H4 (cell line): ENCODE measurements at regions not wholly inside any gene's neighbourhood (a gene's known extent, or its start where the extent isn't known, plus 50 kb on each side); places are given as distances from the start of the nearest gene placed in this dataset.

Experiments
- DNase-seq: peaks from one replicate; pipeline ENCODE4 v3.0.0-alpha.2; 2015; ENCODE audit warnings: low spot score

DNA sequence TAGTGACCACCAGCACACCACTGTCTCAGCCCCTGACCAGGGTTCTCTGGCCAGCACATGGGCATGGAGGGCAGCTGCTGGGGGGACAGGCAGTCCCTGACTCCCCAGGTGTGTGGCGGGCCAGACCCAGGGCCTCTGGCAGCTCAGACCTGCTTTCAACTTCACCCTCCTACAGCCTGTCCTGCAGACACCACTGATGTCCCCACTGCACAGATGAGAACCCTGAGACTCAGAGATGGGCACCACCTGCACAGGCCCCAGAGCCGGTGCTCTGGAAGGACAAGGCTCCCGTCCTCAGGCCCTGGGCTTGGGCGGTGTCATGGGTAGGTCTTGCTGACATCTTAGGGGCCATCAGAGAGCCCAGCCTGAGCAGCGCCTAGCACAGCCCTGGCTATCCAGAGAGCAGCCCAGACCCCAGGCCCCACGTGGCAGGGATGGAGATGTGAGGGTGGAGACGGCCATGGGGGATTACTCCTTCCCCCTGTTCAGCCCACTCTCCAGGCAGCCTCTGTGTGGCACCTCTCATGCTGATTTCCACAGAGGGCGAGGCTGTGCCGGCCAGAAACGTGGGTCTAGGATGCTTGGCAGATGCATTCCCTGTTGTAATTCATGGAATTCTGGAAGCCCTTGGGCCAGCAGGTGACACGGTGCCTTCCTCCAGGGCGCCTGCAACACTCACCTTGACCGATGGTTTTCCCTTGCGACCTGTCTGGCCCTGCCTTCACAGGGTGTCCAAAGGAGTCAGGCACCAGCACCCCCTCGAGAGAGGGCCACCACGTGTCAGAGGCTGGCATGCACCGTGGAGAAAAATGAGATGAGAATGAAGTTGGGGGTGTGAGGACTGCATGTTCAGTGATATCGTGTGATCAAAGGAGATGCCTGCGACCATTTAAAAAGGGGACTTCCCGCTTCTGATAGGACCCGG, 61.2 kb upstream of the GLI2 start:
- no peak for DNase-seq

- peak; percentile 49 for DNase-seq
Observed at GRCh38 chr2:120675460-120676130, 60.1 kb upstream of the GLI2 start.

GRCh38 chr2:120677221-120677620, 58.4 kb upstream of the GLI2 start:
- DNase-seq = no peak

- no peak for DNase-seq
Observed at GRCh38 chr2:120677696-120678247, 57.9 kb upstream of the GLI2 start.

GRCh38 chr2:120678251-120678650, 57.4 kb upstream of the GLI2 start:
- no peak for DNase-seq

DNA sequence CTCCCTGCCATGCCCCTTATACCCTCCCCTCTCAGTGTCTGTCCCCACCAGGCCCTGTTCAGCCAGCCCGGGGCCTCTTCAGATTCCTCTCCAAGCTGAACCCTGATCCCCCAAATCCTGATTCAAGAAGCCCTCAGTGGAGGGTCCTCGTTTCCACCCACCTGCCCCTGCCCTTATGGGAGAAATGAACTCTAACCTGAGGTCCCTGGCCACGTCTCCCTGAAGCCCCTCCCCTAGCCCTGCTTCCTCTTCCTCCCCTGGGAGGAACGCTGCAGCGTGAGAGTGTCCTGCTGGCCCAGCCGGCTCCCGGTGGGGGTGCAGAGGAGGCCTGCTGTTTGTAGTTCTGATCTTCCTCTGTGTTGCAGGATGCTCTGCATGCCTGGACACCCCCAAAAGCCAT, 56.7 kb upstream of the GLI2 start:
- no peak for DNase-seq

DNA sequence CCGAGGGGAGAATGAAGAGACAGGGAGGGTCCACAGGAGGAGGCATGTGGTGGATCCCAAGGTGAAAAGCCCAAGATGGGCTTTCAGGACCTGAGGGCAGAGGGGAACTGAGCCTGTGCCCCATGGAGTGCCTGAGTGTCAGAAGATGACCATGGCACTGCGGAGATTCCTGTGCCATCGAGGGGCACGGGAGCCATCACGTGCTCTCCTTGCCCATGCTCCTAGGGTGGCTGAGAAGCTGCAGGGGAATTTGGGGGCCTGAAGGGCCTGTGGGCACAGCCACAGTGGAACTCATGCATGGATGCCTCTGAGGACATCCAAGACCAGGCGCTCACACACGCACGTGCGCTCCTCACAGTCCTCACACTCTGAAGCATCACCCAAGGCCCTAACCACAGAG, 56.1 kb upstream of the GLI2 start:
- no peak for DNase-seq

DNA sequence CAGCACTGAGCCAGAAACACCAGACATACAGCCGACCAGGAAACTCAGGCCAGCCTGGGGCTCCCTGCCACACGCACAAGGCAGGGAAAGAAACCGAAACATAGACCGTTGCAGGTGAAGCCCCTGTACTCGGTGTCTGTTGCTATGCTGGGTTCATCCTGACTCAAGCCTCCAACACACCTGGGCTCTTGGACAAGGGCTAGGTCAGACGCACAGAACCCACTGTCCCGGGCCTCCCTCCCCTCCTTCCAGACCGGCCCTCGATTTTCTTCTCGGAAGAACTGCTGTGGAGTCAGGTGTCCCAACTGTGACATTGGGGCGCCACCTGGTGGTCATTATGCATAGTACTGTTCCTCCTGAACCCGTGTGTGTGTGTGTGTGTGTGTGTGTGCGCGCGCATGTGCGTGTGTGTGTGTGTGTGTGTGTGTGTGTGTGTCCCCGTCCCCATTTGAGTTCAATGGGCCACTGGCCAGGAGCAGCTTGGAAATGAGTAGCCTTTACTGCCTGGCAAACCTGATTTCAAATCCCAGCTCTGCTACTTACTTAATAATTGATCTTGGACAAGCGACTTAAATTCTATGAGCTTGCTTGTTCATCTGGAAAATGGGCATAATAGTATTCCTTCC, 55.4 kb upstream of the GLI2 start:
- peak; percentile 81 for DNase-seq

DNA sequence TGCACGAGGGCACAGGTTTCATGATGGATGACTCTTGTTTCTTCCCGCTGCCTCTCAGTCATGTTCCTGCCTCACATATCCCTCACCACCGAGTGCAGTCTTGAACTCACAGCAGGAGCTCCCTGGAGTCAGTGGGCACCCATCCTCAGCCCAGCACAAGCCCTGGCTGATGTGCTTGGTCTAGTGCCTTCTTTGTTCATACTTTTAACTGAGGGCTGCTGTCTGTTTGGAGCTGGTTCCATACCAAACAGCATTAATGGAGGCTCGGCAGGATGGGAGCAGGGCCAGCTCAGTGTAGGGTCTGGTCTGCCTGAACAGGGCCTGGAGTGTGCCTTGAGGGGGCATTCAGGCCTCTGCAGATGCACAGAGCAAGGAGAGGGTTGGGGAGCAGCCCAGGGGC, 54.5 kb upstream of the GLI2 start:
- DNase-seq = no peak

DNA sequence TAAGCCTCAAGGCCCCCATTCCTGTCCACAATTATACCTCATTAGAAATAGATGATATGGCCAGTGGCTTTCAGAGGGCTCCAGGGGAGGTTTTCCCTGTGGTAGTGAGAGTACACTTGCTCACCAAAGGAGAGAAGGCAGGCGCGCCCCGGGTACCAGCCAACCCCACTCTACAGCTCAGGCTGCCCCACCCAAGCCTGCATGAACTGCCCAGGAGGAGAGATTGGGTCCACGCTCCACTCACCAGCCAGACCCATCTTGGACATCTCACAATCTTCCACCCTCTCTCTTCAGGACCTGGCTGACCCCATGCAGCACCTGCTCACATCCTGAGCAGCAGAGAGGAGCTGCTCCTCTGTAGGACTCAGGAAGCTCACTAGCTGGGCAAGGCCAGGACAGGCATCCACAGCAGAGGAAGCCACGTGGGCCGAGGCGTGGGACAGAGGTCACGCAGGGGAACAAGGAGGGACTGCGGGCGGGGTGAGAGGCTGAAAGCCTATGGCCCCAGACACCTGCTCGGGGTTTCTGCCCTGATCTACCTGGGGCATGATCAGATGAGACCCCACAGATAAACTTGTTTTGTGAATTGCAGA, 53.9 kb upstream of the GLI2 start:
- no peak for DNase-seq

DNA sequence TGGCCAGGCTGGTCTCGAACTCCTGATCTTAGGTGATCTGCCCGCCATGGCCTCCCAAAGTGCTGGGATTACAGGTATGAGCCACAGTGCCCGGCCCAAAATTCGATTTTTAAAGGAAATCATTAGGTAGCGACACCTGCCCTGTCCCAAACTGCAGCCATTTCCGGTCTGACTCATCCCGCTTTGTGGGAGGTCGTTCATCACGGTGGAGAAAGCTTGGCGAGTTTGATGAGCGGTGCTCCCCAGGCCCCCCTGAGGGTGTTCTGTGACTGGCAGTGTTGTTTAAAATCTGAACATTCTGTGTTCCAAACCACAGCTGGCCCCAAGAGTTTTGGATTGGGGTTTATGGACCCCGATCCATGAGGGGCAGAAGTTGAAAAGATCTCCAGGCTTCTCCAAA, 53.0 kb upstream of the GLI2 start:
- DNase-seq = no peak

- DNase-seq = no peak
Observed at GRCh38 chr2:120683081-120683480, 52.6 kb upstream of the GLI2 start.

DNA sequence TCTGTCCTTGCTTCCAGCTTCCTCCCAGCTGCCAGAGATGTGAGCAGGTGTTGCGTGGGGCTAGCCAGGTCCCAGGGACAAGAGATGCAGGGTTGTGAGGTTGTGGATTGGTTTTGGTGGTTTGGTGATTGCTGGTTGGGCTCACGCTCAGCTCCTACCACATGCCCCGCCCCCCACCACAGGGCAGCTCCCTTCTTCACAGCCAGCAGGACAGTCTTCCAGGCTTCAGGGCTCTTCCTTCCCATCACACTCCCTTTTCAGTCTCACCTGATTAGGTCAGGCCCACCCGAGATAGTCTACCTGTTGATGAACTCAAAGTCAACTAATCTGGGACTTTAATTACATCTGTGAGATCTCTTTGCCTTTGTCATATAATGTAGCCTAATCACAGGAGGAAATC, 52.0 kb upstream of the GLI2 start:
- no peak for DNase-seq

DNA sequence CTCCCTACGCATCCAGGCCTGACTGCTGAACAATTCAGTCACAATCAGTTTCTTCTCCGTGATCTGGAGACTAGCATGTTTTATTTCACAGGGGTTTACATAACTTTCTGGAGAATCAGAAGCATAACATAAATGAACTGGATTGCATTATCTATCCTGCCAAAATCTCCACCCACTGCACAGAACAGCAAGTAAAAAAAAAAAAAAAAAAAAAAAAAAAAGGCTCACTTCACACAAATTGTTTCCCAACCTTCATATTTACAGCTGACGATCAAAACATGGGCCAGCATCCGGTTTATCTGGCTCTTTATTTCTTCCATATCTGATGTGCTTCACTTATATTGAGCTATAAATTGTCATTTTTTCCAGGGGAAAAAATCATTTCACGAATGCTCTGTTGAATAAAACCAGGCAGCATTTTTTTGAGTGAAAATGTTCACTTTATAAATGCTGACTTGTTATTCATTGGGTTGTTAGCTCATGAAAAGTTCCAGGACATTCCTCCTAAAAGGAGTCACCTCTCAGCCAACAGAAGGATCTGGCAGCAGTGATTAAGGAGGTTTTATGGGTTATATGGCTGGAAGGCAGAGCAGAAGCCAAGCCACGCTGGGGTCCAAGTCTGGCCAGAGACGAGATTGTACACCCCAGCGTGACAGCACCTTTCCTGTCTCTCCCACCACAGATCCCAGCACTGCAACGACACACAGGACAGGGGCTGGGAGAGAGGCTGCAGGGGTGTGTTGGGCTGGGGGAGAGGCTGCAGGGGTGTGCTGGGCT, 51.2 kb upstream of the GLI2 start:
- no peak for DNase-seq

GRCh38 chr2:120685066-120685973, 50.3 kb upstream of the GLI2 start:
- no peak for DNase-seq
